Activated gamma-delta T cell treated with anti-CD3 and anti-CD28 coated beads, Interleukin-2, amount 50 U/mL, for 16 hours (primary cell): ENCODE measurements at regions not wholly inside any gene's neighbourhood (a gene's known extent, or its start where the extent isn't known, plus 50 kb on each side); places are given as distances from the start of the nearest gene placed in this dataset.
A peak's percentile ranks its signal among the peaks of the same experiment; 100 is the strongest.

Source experiments
- DNase-seq: peaks from one replicate; pipeline ENCODE4 v3.0.0-alpha.2; 2020; ENCODE audit warnings: low read depth

- no peak for DNase-seq
These were observed 245.1 kb downstream of the ERMARD start for GRCh38 chr6:169996378-169997051.

- DNase-seq: no peak
These were observed 243.3 kb downstream of the ERMARD start for GRCh38 chr6:169994739-169995138.

- DNase-seq: no peak
These were observed 242.5 kb downstream of the ERMARD start for GRCh38 chr6:169993861-169994481.

DNA sequence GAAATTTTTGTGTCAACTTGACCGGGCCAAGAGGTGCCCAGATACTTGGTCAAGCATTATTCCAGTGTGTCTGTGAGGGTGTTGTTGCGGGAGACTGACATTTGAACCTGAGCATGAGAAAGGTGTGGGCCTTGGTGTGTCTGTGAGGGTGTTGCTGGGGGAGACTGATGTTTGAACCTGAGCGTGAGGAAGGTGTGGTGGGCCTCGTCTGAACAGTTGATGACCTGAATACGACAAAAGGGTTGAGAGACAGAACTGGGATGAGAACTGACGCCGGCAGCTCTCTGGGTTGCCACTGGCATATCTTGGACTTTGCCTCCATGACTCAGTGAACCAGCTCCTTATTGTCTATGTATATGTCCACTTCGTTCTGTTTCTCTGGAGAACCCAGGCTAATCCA is 240.5 kb downstream of the ERMARD start:
- no peak for DNase-seq

GRCh38 chr6:169991031-169991390 is 239.6 kb downstream of the ERMARD start:
- DNase-seq: no peak

DNA sequence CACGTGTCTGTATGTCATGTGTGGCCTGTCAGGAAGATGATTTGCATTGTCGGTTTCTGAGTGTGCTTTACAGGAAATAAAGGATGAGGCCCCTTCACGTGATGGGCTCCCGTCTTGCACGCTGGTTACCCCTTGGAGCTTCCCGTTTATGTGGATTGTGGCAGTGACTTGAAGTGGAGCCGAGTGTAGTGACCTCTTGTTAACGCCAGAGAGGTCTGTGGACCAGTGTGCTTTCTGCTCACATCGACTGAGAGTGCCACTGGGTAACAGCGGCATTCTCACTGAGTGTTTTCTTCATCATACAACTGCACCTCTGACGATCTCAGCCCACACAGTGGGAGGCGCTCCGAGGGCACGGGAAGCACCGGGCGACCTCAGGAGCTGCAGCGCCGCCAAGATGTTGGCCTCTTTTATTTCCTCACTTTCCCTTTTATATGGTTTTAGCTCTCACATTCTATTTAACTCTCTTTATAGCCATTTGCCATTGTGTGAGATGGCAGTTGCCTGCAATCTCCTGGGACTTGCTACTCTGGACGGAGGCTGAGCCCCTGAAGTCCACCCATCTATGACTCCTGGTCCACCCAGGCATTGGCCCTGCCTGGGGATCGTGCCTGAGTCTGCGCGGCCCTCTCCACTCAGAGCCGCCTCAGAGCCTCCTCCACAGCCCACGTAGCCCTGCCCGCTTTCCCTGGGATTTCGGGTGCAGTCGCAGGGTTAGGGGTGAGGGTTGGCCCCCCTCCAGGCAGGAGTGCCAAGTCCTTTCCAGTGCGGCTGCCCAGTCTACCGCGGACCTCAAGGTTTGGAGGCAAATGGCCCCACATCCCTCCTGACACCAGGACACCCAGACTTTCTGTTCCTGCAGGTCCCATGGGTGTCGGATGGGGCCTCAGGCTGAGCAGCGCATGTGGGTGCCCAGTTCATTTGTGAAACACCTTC is 238.9 kb downstream of the ERMARD start:
- peak; percentile 7 for DNase-seq

GRCh38 chr6:169989594-169989993 is 238.2 kb downstream of the ERMARD start:
- no peak for DNase-seq

- no peak for DNase-seq
These were observed 237.5 kb downstream of the ERMARD start for GRCh38 chr6:169988769-169989550.

GRCh38 chr6:169986848-169987498 is 235.6 kb downstream of the ERMARD start:
- DNase-seq: no peak

DNA sequence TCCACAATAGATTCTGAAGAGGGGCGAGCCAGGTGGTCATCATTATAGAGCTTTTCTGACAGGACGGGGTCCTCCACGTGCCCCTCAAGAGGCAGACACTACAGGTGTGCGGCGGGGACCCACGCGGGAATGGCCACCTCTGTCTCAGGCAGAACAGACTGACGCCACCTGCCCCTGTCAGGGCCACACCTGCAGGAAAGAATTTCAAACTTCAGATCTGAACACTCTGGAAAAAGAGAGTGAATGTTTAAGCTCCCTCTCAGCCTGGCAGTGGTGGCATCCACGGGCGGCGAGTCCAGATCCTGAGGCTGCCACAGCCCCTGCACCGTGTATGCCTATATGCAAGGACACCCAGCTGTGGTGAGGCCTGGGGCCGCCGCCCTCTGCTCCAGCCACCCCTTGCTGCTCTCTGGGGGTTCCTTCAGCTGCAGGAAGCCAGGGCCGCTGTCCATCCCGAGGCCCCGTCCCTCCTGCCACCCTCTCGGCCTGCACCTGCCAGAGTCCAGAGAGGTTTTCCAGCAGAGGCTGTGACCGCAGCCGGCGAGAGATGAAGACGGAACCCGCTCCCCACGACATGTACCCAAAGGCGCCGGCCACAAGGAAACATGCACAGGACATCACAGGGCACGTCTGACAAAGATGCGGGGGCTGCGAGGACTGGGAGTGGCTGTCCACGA is 234.9 kb downstream of the ERMARD start:
- DNase-seq: no peak

DNA sequence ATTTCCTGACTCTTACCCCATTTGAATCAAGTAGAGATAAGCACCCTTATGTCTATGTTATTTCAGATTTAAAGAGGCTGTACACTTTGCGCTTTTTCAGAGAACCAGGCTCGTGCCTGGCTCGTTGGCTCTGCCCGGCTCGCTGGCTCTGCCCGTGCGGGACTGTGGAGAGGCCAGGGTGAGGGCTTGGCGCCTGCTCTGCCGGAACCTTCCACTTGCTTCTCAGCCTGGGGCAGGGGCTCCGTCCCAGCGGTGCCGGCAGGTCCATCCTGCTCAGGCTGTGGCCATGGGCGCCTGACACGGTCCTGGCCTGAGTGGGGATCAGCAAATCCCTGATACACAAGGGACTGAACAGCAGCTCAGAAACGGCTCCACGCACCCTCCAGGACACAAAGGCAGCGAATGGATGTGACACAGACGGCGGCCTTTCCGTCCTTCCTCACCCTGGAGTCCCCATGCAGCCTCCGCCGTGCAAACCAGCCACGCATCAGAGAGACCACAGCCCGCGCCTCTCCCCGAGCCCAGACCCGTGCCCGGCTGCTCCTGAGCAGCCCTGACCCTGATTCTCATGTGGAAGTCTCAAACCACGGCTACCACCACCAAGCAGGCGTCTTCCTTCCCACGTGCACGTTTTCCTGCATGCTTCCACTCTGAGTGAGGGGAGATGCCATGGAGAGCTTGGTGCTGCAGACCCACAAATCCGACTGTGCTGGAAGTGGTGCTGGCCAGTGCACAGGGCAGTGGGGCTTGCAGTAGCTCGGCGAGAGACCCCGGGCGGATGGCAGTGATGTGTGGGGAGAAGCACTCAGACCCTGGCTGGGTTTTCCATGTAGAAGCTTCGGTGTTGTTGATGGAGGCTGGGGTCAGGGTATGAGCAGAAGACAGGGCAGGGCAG is 233.9 kb downstream of the ERMARD start:
- DNase-seq: no peak

GRCh38 chr6:169984181-169985120 is 233.0 kb downstream of the ERMARD start:
- no peak for DNase-seq

- no peak for DNase-seq
These were observed 232.2 kb downstream of the ERMARD start for GRCh38 chr6:169983651-169984050.

- DNase-seq: no peak
These were observed 231.3 kb downstream of the ERMARD start for GRCh38 chr6:169982461-169983386.

- DNase-seq: no peak
These were observed 230.5 kb downstream of the ERMARD start for GRCh38 chr6:169981969-169982368.

- no peak for DNase-seq
These were observed 230.1 kb downstream of the ERMARD start for GRCh38 chr6:169981568-169981967.

- no peak for DNase-seq
These were observed 229.5 kb downstream of the ERMARD start for GRCh38 chr6:169980826-169981450.
